WTC11 (cell line): ENCODE measurements at regions not wholly inside any gene's neighbourhood (a gene's known extent, or its start where the extent isn't known, plus 50 kb on each side); places are given as distances from the start of the nearest gene placed in this dataset.

ENCODE experiments used
- ATAC-seq: fragments of 200-7000 bp; cut with Tn5 transposase; 2 replicates; pipeline ENCODE4 v1.10.0; 2021; ENCODE audit warnings: mild to moderate bottlenecking, moderate library complexity
- CTCF ChIA-PET: fragments of 300-600 bp; sonication (Branson Sonifier 250); formaldehyde crosslinking; loops from one replicate; lab custom pipeline; 2021; ENCODE audit warnings: antibody characterized with exemption; lab: Charles Lee
- POLR2A ChIA-PET: fragments of 350-600 bp; sonication (Branson Sonifier 250); formaldehyde crosslinking; loops from one replicate; lab custom pipeline; 2021; ENCODE audit warnings: antibody characterized with exemption; lab: Charles Lee
- DNase-seq: peaks from one replicate; pipeline ENCODE4 v3.0.0; 2021; ENCODE audit warnings: low spot score
- H3K27ac Mint-ChIP-seq: 2 replicates; pipeline ENCODE4 v1.8.0; 2021; ENCODE audit warnings: mixed read lengths
- H3K27me3 Mint-ChIP-seq: 2 replicates; pipeline ENCODE4 v1.8.0; 2021; ENCODE audit warnings: low read depth, mild to moderate bottlenecking, moderate library complexity, mixed read lengths
- H3K36me3 Mint-ChIP-seq: 2 replicates; pipeline ENCODE4 v1.8.0; 2021; ENCODE audit warnings: mixed read lengths
- H3K4me1 Mint-ChIP-seq: 2 replicates; pipeline ENCODE4 v1.8.0; 2022; ENCODE audit warnings: mixed read lengths
- H3K4me3 Mint-ChIP-seq: 2 replicates; pipeline ENCODE4 v1.8.0; 2021; ENCODE audit warnings: mild to moderate bottlenecking, moderate library complexity, mixed read lengths
- H3K9me3 Mint-ChIP-seq: 2 replicates; pipeline ENCODE4 v1.8.0; 2021; ENCODE audit warnings: mixed read lengths
- AR ChIP-seq: fragments of 250-450 bp; sonication (Bioruptor Pico); IDR thresholded peaks from 2 replicates; pipeline ENCODE4 v1.9.0; 2021; ENCODE audit warnings: mild to moderate bottlenecking
- ATF1 ChIP-seq: sonication (generic); formaldehyde crosslinking; IDR thresholded peaks from 2 replicates; pipeline ENCODE4 v1.8.1; 2023; ENCODE audit warnings: mild to moderate bottlenecking, moderate library complexity, missing genetic modification reagents
- E2F5 ChIP-seq: sonication (generic); formaldehyde crosslinking; IDR thresholded peaks from 2 replicates; pipeline ENCODE4 v1.8.1; 2022; ENCODE audit warnings: mild to moderate bottlenecking, moderate library complexity, missing genetic modification reagents
- ELF4 ChIP-seq: sonication (generic); formaldehyde crosslinking; IDR thresholded peaks from 2 replicates; pipeline ENCODE4 v1.8.1; 2022; ENCODE audit warnings: low read depth, mild to moderate bottlenecking, moderate library complexity, missing genetic modification reagents
- FOXJ3 ChIP-seq: sonication (generic); formaldehyde crosslinking; IDR thresholded peaks from 2 replicates; pipeline ENCODE4 v1.9.0; 2021; ENCODE audit warnings: missing genetic modification reagents, mild to moderate bottlenecking, borderline replicate concordance
- FOXP4 ChIP-seq: sonication (generic); formaldehyde crosslinking; IDR thresholded peaks from 2 replicates; pipeline ENCODE4 v1.8.0; 2022; ENCODE audit warnings: mild to moderate bottlenecking, missing genetic modification reagents
- GABPB1 ChIP-seq: sonication (generic); formaldehyde crosslinking; IDR thresholded peaks from 2 replicates; pipeline ENCODE4 v1.8.1; 2023; ENCODE audit warnings: mild to moderate bottlenecking, missing genetic modification reagents
- NFE2L1 ChIP-seq: sonication (generic); formaldehyde crosslinking; IDR thresholded peaks from 2 replicates; pipeline ENCODE4 v1.8.1; 2023; ENCODE audit warnings: missing genetic modification reagents
- PRRX2 ChIP-seq: fragments of 250-450 bp; sonication (Bioruptor Pico); IDR thresholded peaks from 2 replicates; pipeline ENCODE4 v1.8.0; 2021; ENCODE audit warnings: mild to moderate bottlenecking
- RELA ChIP-seq: sonication (generic); formaldehyde crosslinking; IDR thresholded peaks from 2 replicates; pipeline ENCODE4 v1.8.1; 2022; ENCODE audit warnings: missing genetic modification reagents, mild to moderate bottlenecking, borderline replicate concordance
- RORB ChIP-seq: fragments of 250-450 bp; sonication (Bioruptor Pico); IDR thresholded peaks from 2 replicates; pipeline ENCODE4 v1.9.0; 2021; ENCODE audit warnings: mild to moderate bottlenecking
- USF1 ChIP-seq: sonication (generic); formaldehyde crosslinking; IDR thresholded peaks from 2 replicates; pipeline ENCODE4 v1.8.0; 2022; ENCODE audit warnings: mild to moderate bottlenecking, missing genetic modification reagents
- USF2 ChIP-seq: sonication (generic); formaldehyde crosslinking; IDR thresholded peaks from 2 replicates; pipeline ENCODE4 v1.8.1; 2023; ENCODE audit warnings: mild to moderate bottlenecking, missing genetic modification reagents, moderate library complexity
- ZBTB21 ChIP-seq: sonication (generic); formaldehyde crosslinking; IDR thresholded peaks from 2 replicates; pipeline ENCODE4 v1.8.1; 2023; ENCODE audit warnings: mild to moderate bottlenecking, missing genetic modification reagents, borderline replicate concordance
- ZMAT4 ChIP-seq: fragments of 250-450 bp; sonication (Bioruptor Pico); IDR thresholded peaks from 2 replicates; pipeline ENCODE4 v1.9.0; 2021; ENCODE audit warnings: mild to moderate bottlenecking
- ZNF138 ChIP-seq: sonication (generic); formaldehyde crosslinking; conservative IDR thresholded peaks from 2 replicates; pipeline ENCODE4 v1.8.1; 2022; ENCODE audit warnings: mild to moderate bottlenecking, moderate library complexity, missing genetic modification reagents
- ZNF425 ChIP-seq: fragments of 250-450 bp; sonication (Bioruptor Pico); conservative IDR thresholded peaks from 2 replicates; pipeline ENCODE4 v1.9.0; 2021; ENCODE audit warnings: mild to moderate bottlenecking

GRCh38 chr7:109984729-109985128, 1106.2 kb upstream of the LRRN3 start:
- H3K27ac Mint-ChIP-seq: no peak overlapping the region
- ATAC-seq (no peak), DNase-seq (no peak)
- H3K27me3 Mint-ChIP-seq: no peaks in the 10 kb centered on the region
- no peak overlapping the region for H3K4me3 Mint-ChIP-seq
- TF ChIP-seq ZNF425 (CRISPR knock-in tag) (no peak), ELF4 (CRISPR knock-in tag) (no peak), GABPB1 (CRISPR knock-in tag) (no peak), AR (CRISPR knock-in tag) (no peak), ZNF138 (no peak), FOXJ3 (no peak), E2F5 (CRISPR knock-in tag) (no peak), FOXP4 (CRISPR knock-in tag) (no peak), ATF1 (no peak), RORB (CRISPR knock-in tag) (no peak), PRRX2 (CRISPR knock-in tag) (no peak), USF1 (CRISPR knock-in tag) (no peak), NFE2L1 (no peak), RELA (CRISPR knock-in tag) (no peak), ZBTB21 (CRISPR knock-in tag) (no peak)
- H3K36me3 Mint-ChIP-seq: peaks cover 13% of the 10 kb centered on the region
- peaks cover 24% of the 10 kb centered on the region for H3K4me1 Mint-ChIP-seq
- ChIA-PET POLR2A (no interaction called here), CTCF (no interaction called here)
- H3K9me3 Mint-ChIP-seq: peaks cover 22% of the 10 kb centered on the region

- ATAC-seq (no peak), DNase-seq (no peak)
- POLR2A ChIA-PET: no interaction called here
- Mint-ChIP-seq H3K9me3 (peaks cover 21% of the 10 kb centered on the region), H3K36me3 (peaks cover 11% of the 10 kb centered on the region), H3K27ac (no peak overlapping the region), H3K4me3 (no peak overlapping the region), H3K4me1 (peaks cover 13% of the 10 kb centered on the region), H3K27me3 (no peaks in the 10 kb centered on the region)
- CTCF ChIA-PET: no interaction called here
- TF ChIP-seq ZMAT4 (CRISPR knock-in tag): no peak
- no peak for TF ChIP-seq USF2 (CRISPR knock-in tag)
These were observed 1104.2 kb upstream of the LRRN3 start for GRCh38 chr7:109986701-109987100.
